Caco-2 (cell line): ENCODE measurements at regions not wholly inside any gene's neighbourhood (a gene's known extent, or its start where the extent isn't known, plus 50 kb on each side); places are given as distances from the start of the nearest gene placed in this dataset.

ENCODE experiments used
- BruUV-seq: library from RNA; stranded (reverse); fragments of 400-500 nt; replicated peaks from 2 replicates; lab custom pipeline; 2021; lab: Mats Ljungman, UMichigan
- CTCF ChIA-PET: fragments of 300-600 bp; sonication (Branson Sonifier 250); formaldehyde crosslinking; loops from one replicate; lab custom pipeline; 2022; ENCODE audit warnings: antibody characterized with exemption; lab: Charles Lee
- POLR2A ChIA-PET: fragments of 300-600 bp; sonication (Branson Sonifier 250); formaldehyde crosslinking; loops from one replicate; lab custom pipeline; 2022; ENCODE audit warnings: antibody characterized with exemption; lab: Charles Lee
- DNase-seq, 2 experiments: peaks; one replicate each; pipeline versions ENCODE4 v3.0.0 to v3.0.0-alpha.2; 2020 to 2022
- H3K27me3 ChIP-seq: replicated peaks from 2 replicates; pipeline ENCODE4 v1.6.0; 2011; ENCODE audit warnings: low read length; ENCODE audit not compliant: control insufficient read depth, insufficient read depth
- H3K36me3 ChIP-seq: 2 replicates; pipeline ENCODE4 v1.5.1; 2011; ENCODE audit warnings: low read length; ENCODE audit not compliant: control insufficient read depth, insufficient read depth
- H3K4me1 ChIP-seq: fragments of 250-450 bp; sonication (Bioruptor Pico); 2 replicates; pipeline ENCODE4 v1.5.1; 2020; ENCODE audit warnings: mild to moderate bottlenecking
- H3K4me3 ChIP-seq: 2 replicates; pipeline ENCODE4 v1.5.1; 2011; ENCODE audit warnings: low read depth, mild to moderate bottlenecking, control low read depth, low read length
- H3K9me3 ChIP-seq: fragments of 250-450 bp; sonication (Bioruptor Pico); 2 replicates; pipeline ENCODE4 v1.5.1; 2020; ENCODE audit warnings: mild to moderate bottlenecking, moderate library complexity
- H3K27ac Mint-ChIP-seq: one replicate; pipeline ENCODE4 v1.8.0; 2022; ENCODE audit warnings: mixed read lengths; ENCODE audit not compliant: unreplicated experiment
- H3K27me3 Mint-ChIP-seq: one replicate; pipeline ENCODE4 v1.8.0; 2022; ENCODE audit warnings: mixed read lengths; ENCODE audit not compliant: insufficient read depth, unreplicated experiment
- H3K36me3 Mint-ChIP-seq: one replicate; pipeline ENCODE4 v1.8.0; 2022; ENCODE audit warnings: mild to moderate bottlenecking, mixed read lengths; ENCODE audit not compliant: insufficient read depth, unreplicated experiment
- H3K4me1 Mint-ChIP-seq: one replicate; pipeline ENCODE4 v1.8.0; 2022; ENCODE audit warnings: low read depth, mixed read lengths; ENCODE audit not compliant: unreplicated experiment
- H3K4me3 Mint-ChIP-seq: one replicate; pipeline ENCODE4 v1.8.0; 2022; ENCODE audit warnings: mild to moderate bottlenecking, moderate library complexity, mixed read lengths; ENCODE audit not compliant: unreplicated experiment
- H3K9me3 Mint-ChIP-seq: one replicate; pipeline ENCODE4 v1.8.0; 2022; ENCODE audit warnings: mixed read lengths; ENCODE audit not compliant: unreplicated experiment
- intact Hi-C: fragments of 100-400 bp; cut with micrococcal nuclease; formaldehyde crosslinking; loops from one replicate; pipeline ENCODE4 v1.10.0; 2022; ENCODE audit not compliant: unreplicated experiment
- TF ChIP-seq, protein P1 (sequence below), 2 experiments: fragments of 200-600 bp in 1 of 2; IDR thresholded peaks; 1 replicate in 1 of 2; 2 replicates in 1 of 2; pipeline versions ENCODE4 v1.5.1 to v1.8.0; 2011 to 2022; ENCODE audit warnings: antibody characterized with exemption in 1 of 2, control low read depth in 1 of 2, inconsistent platforms in 1 of 2, low read depth in 1 of 2, low read length in 1 of 2, mild to moderate bottlenecking in 1 of 2, moderate library complexity in 1 of 2; ENCODE audit not compliant: insufficient read depth in 1 of 2, severe bottlenecking in 1 of 2, unreplicated experiment in 1 of 2

DNA sequence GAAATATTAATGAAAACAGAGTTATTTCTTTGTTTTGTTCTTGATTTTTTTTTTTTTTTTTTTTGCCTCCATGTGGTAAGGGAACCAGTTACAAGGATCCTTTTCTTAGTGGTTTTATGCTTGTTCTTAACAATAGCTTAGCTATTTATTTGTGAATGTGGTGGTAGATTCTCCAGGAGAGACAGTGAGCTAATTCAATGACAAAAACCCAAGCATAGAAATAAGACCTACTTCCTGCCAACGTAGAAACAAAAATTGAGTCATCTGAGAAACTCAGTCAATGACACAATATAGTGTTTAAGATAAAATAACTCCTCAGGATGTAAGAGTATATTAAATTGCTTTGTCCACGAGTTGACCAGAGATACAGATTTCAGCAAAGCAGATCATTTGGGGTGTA, 863.8 kb upstream of the PABPC4L start:
- H3K36me3 ChIP-seq: no peaks in the 10 kb centered on the region
- no peak overlapping the region for H3K27ac Mint-ChIP-seq

DNA sequence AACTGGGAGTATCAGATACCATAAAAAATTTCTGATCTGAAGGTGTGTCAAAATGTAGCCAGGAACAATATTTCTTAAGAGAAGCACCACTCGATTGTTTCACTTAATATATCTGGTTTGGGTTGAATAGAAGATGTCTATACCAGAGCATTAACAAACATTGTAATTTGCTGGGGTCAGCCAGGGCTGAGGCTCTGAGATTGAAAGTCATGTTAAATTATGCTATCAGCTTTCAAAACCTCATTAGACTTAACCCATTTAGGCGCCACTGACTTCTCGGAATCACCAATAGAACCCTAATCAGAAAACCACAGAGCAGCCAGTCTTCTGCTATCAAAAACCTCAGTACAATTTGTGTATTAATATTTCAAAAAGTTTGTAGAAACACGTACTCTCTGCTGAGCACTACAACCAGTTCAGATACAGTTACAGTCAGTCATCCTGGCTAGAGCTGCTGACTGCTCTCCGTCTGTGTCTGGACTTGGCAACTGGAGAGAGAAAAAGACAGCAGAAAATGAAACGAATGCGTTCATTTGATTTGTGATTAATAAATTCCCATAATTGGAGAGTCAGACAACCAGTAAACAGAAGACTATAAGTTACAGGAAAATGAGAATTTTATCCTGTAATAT, 848.6 kb upstream of the PABPC4L start:
- Histone ChIP-seq H3K9me3 (no peaks in the 10 kb centered on the region), H3K4me3 (no peak overlapping the region), H3K4me1 (no peaks in the 10 kb centered on the region), H3K27me3 (no peaks in the 10 kb centered on the region), H3K36me3 (no peaks in the 10 kb centered on the region)
- ChIA-PET CTCF (no interaction called here), POLR2A (no interaction called here)
- intact Hi-C loops: no loop called here
- H3K36me3 Mint-ChIP-seq: no peaks in the 10 kb centered on the region
- no peaks in the 10 kb centered on the region for H3K4me1 Mint-ChIP-seq
- H3K27ac Mint-ChIP-seq: no peak overlapping the region
- H3K27me3 Mint-ChIP-seq: peaks cover 1% of the 10 kb centered on the region
- H3K4me3 Mint-ChIP-seq: no peak overlapping the region
- no TSS peak for BruUV-seq
- DNase-seq: no peak
- TF ChIP-seq, protein P1, sequence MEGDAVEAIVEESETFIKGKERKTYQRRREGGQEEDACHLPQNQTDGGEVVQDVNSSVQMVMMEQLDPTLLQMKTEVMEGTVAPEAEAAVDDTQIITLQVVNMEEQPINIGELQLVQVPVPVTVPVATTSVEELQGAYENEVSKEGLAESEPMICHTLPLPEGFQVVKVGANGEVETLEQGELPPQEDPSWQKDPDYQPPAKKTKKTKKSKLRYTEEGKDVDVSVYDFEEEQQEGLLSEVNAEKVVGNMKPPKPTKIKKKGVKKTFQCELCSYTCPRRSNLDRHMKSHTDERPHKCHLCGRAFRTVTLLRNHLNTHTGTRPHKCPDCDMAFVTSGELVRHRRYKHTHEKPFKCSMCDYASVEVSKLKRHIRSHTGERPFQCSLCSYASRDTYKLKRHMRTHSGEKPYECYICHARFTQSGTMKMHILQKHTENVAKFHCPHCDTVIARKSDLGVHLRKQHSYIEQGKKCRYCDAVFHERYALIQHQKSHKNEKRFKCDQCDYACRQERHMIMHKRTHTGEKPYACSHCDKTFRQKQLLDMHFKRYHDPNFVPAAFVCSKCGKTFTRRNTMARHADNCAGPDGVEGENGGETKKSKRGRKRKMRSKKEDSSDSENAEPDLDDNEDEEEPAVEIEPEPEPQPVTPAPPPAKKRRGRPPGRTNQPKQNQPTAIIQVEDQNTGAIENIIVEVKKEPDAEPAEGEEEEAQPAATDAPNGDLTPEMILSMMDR (IDR thresholded peaks at IDR 0.05; ENCODE audit: insufficient read depth in 1 of 2, low read depth in 1 of 2, low read length in 1 of 2, severe bottlenecking in 1 of 2, unreplicated experiment in 1 of 2): no peak
- no peaks in the 10 kb centered on the region for H3K9me3 Mint-ChIP-seq

More for the DNA sequence above, 863.8 kb upstream of the PABPC4L start:
- Mint-ChIP-seq H3K4me1 (no peaks in the 10 kb centered on the region), H3K9me3 (no peaks in the 10 kb centered on the region), H3K4me3 (no peak overlapping the region), H3K27me3 (no peaks in the 10 kb centered on the region), H3K36me3 (no peaks in the 10 kb centered on the region)
- no TSS peak for BruUV-seq
- intact Hi-C loops: no loop called here
- no peaks in the 10 kb centered on the region for H3K27me3 ChIP-seq
- CTCF ChIA-PET: no interaction called here
- DNase-seq: no peak
- TF ChIP-seq, protein P1 (IDR thresholded peaks at IDR 0.05; ENCODE audit: insufficient read depth in 1 of 2, low read depth in 1 of 2, low read length in 1 of 2, severe bottlenecking in 1 of 2, unreplicated experiment in 1 of 2): no peak
- H3K9me3 ChIP-seq: no peaks in the 10 kb centered on the region
- no peak overlapping the region for H3K4me3 ChIP-seq
- POLR2A ChIA-PET: no interaction called here
- no peaks in the 10 kb centered on the region for H3K4me1 ChIP-seq

DNA sequence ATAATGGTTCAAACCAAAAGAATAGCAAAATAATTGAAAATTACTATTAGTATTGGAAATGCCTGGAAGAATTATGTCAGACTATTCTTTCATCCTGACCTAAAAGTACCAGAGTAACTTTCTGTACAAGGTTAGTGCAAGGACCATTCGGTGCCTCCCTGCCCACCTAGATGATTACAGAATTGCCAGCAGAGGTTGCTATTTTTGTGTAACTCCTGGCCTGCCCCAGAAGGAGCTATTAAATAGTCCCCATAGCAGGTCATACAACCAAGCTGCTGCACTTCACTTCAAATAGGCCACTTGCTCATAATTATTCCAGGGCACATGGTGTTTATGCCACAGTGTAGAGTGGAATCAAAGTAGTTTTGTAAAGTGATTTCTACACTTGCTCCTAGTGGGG, 831.1 kb upstream of the PABPC4L start:
- no TSS peak for BruUV-seq

More for the DNA sequence above, 831.1 kb upstream of the PABPC4L start:
- Histone ChIP-seq H3K4me1 (no peaks in the 10 kb centered on the region), H3K27me3 (no peaks in the 10 kb centered on the region), H3K9me3 (no peaks in the 10 kb centered on the region), H3K4me3 (no peak overlapping the region), H3K36me3 (no peaks in the 10 kb centered on the region)
- Mint-ChIP-seq H3K9me3 (no peaks in the 10 kb centered on the region), H3K36me3 (no peaks in the 10 kb centered on the region), H3K27me3 (no peaks in the 10 kb centered on the region), H3K4me3 (no peak overlapping the region), H3K4me1 (no peaks in the 10 kb centered on the region), H3K27ac (no peak overlapping the region)
- ChIA-PET CTCF (no interaction called here), POLR2A (no interaction called here)
- intact Hi-C loops: no loop called here
- DNase-seq: no peak
- TF ChIP-seq, protein P1 (IDR thresholded peaks at IDR 0.05; ENCODE audit: insufficient read depth in 1 of 2, low read depth in 1 of 2, low read length in 1 of 2, severe bottlenecking in 1 of 2, unreplicated experiment in 1 of 2): no peak
